ENCODE measurements at regions not wholly inside any gene's neighbourhood (a gene's known extent, or its start where the extent isn't known, plus 50 kb on each side); places are given as distances from the start of the nearest gene placed in this dataset.

DNA sequence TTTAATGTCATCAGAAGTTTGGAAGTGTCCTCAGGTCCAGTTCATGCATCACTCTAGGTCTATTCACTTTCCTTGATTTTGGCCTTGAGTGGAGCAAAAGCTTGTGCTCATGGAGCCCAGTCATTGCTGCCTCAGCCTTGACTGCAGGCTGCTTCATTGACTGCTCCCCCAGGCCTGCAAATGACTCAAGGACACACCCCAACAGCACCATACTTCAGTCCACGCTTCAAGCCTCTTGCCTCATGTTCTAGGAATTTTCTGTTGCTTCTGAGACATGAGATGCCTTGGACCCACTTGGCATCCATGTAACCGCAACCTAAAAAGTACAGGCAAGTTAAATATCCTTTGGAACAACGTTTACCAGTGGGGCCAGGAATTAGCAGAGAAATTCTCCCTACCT, 193.7 kb downstream of the PIK3R1 start:
- no peak overlapping the region for H3K4me3 ChIP-seq (ENCODE audit: low read depth, low read length)
- TF ChIP-seq CTCF (IDR thresholded peaks at IDR 0.05; ENCODE audit: insufficient read depth, low read depth, low read length): no peak
- DNase-seq (ENCODE audit: low read depth): no peak

GRCh38 chr5:68411161-68411560, 195.6 kb downstream of the PIK3R1 start:
- no peak overlapping the region for H3K4me3 ChIP-seq (ENCODE audit: low read depth, low read length)
- no peak for DNase-seq (ENCODE audit: low read depth)
- TF ChIP-seq CTCF (IDR thresholded peaks at IDR 0.05; ENCODE audit: insufficient read depth, low read depth, low read length): no peak

- TF ChIP-seq CTCF (IDR thresholded peaks at IDR 0.05; ENCODE audit: insufficient read depth, low read depth, low read length): no peak
- H3K4me3 ChIP-seq (ENCODE audit: low read depth, low read length): no peak overlapping the region
- DNase-seq (ENCODE audit: low read depth): no peak
Observed at GRCh38 chr5:68415177-68416085, 199.9 kb downstream of the PIK3R1 start.

DNA sequence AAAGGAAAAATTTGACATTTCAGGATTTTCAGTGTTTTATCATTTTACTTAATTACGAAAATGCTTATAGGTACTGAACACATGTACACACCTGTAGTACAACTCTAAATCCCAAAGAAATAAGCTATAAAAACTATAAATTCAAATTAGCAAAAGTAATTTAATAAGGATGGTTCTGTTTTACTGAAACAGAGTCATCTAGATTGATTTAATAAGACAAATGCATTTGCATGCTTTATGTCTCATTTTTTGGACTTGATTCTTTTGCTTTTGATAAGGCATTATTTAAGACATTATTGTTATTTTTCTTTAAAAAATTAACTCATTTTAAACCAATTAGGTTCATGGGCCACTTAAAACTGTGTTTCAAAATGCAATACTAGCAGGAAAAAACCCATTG, 201.2 kb downstream of the PIK3R1 start:
- DNase-seq (ENCODE audit: low read depth): no peak
- no peak overlapping the region for H3K4me3 ChIP-seq (ENCODE audit: low read depth, low read length)
- no peak for TF ChIP-seq CTCF (IDR thresholded peaks at IDR 0.05; ENCODE audit: insufficient read depth, low read depth, low read length)

GRCh38 chr5:68418201-68418600, 202.6 kb downstream of the PIK3R1 start:
- TF ChIP-seq CTCF (IDR thresholded peaks at IDR 0.05; ENCODE audit: insufficient read depth, low read depth, low read length): no peak
- H3K4me3 ChIP-seq (ENCODE audit: low read depth, low read length): no peak overlapping the region
- DNase-seq (ENCODE audit: low read depth): peak; percentile 92

- TF ChIP-seq CTCF (IDR thresholded peaks at IDR 0.05; ENCODE audit: insufficient read depth, low read depth, low read length): no peak
- H3K4me3 ChIP-seq (ENCODE audit: low read depth, low read length): no peak overlapping the region
- DNase-seq (ENCODE audit: low read depth): no peak
Observed at GRCh38 chr5:68418680-68419079, 203.1 kb downstream of the PIK3R1 start.

Measured in fibroblast of villous mesenchyme (primary cell).